ENCODE measurements at regions not wholly inside any gene's neighbourhood (a gene's known extent, or its start where the extent isn't known, plus 50 kb on each side); places are given as distances from the start of the nearest gene placed in this dataset.

- no peak overlapping the region for H3K4me3 ChIP-seq (ENCODE audit: insufficient read depth, low read depth, low read length, poor library complexity, severe bottlenecking)
- H3K9me3 ChIP-seq (ENCODE audit: control insufficient read depth, low read length), result peaks cover 10% of the 10 kb centered on the region
- no peaks in the 10 kb centered on the region for H3K4me1 ChIP-seq (ENCODE audit: control insufficient read depth, insufficient read depth, low read length, poor library complexity, severe bottlenecking)
- no peak for DNase-seq
- no peaks in the 10 kb centered on the region for H3K36me3 ChIP-seq (ENCODE audit: control insufficient read depth, insufficient read depth, low read length)
- H3K27me3 ChIP-seq (replicated peaks; ENCODE audit: control insufficient read depth, insufficient read depth, low read length, poor library complexity, severe bottlenecking), result no peaks in the 10 kb centered on the region
- H3K27ac ChIP-seq (ENCODE audit: insufficient read depth, low read length, poor library complexity, severe bottlenecking), result no peak overlapping the region
These were observed 53.4 kb downstream of the FOXB1 start for GRCh38 chr15:60057554-60057953.

GRCh38 chr15:60059186-60059585, 55.1 kb downstream of the FOXB1 start:
- Histone ChIP-seq H3K36me3 (ENCODE audit: control insufficient read depth, insufficient read depth, low read length) (no peaks in the 10 kb centered on the region), H3K27ac (ENCODE audit: insufficient read depth, low read length, poor library complexity, severe bottlenecking) (no peak overlapping the region), H3K9me3 (ENCODE audit: control insufficient read depth, low read length) (peaks cover 10% of the 10 kb centered on the region), H3K4me1 (ENCODE audit: control insufficient read depth, insufficient read depth, low read length, poor library complexity, severe bottlenecking) (no peaks in the 10 kb centered on the region), H3K27me3 (replicated peaks; ENCODE audit: control insufficient read depth, insufficient read depth, low read length, poor library complexity, severe bottlenecking) (no peaks in the 10 kb centered on the region), H3K4me3 (ENCODE audit: insufficient read depth, low read depth, low read length, poor library complexity, severe bottlenecking) (no peak overlapping the region)
- no peak for DNase-seq

- Histone ChIP-seq H3K36me3 (ENCODE audit: control insufficient read depth, insufficient read depth, low read length) (no peaks in the 10 kb centered on the region), H3K4me3 (ENCODE audit: insufficient read depth, low read depth, low read length, poor library complexity, severe bottlenecking) (no peak overlapping the region), H3K9me3 (ENCODE audit: control insufficient read depth, low read length) (peaks cover 10% of the 10 kb centered on the region), H3K27me3 (replicated peaks; ENCODE audit: control insufficient read depth, insufficient read depth, low read length, poor library complexity, severe bottlenecking) (peaks cover 8% of the 10 kb centered on the region), H3K4me1 (ENCODE audit: control insufficient read depth, insufficient read depth, low read length, poor library complexity, severe bottlenecking) (no peaks in the 10 kb centered on the region), H3K27ac (ENCODE audit: insufficient read depth, low read length, poor library complexity, severe bottlenecking) (no peak overlapping the region)
- DNase-seq, result no peak
These were observed 57.6 kb downstream of the FOXB1 start for GRCh38 chr15:60061758-60062157.

- H3K4me3 ChIP-seq (ENCODE audit: insufficient read depth, low read depth, low read length, poor library complexity, severe bottlenecking), result no peak overlapping the region
- DNase-seq, result no peak
- H3K4me1 ChIP-seq (ENCODE audit: control insufficient read depth, insufficient read depth, low read length, poor library complexity, severe bottlenecking), result no peaks in the 10 kb centered on the region
These were observed 58.7 kb downstream of the FOXB1 start for GRCh38 chr15:60062826-60063225.

GRCh38 chr15:60065951-60066350, 61.8 kb downstream of the FOXB1 start:
- Histone ChIP-seq H3K27me3 (replicated peaks; ENCODE audit: control insufficient read depth, insufficient read depth, low read length, poor library complexity, severe bottlenecking) (peaks cover 8% of the 10 kb centered on the region), H3K36me3 (ENCODE audit: control insufficient read depth, insufficient read depth, low read length) (no peaks in the 10 kb centered on the region), H3K9me3 (ENCODE audit: control insufficient read depth, low read length) (peaks cover 10% of the 10 kb centered on the region), H3K4me1 (ENCODE audit: control insufficient read depth, insufficient read depth, low read length, poor library complexity, severe bottlenecking) (no peaks in the 10 kb centered on the region), H3K4me3 (ENCODE audit: insufficient read depth, low read depth, low read length, poor library complexity, severe bottlenecking) (no peak overlapping the region), H3K27ac (ENCODE audit: insufficient read depth, low read length, poor library complexity, severe bottlenecking) (no peak overlapping the region)
- no peak for DNase-seq

More at GRCh38 chr15:60062826-60063225, 58.7 kb downstream of the FOXB1 start:
- Histone ChIP-seq H3K27me3 (replicated peaks; ENCODE audit: control insufficient read depth, insufficient read depth, low read length, poor library complexity, severe bottlenecking) (peaks cover 8% of the 10 kb centered on the region), H3K27ac (ENCODE audit: insufficient read depth, low read length, poor library complexity, severe bottlenecking) (no peak overlapping the region), H3K9me3 (ENCODE audit: control insufficient read depth, low read length) (peaks cover 10% of the 10 kb centered on the region), H3K36me3 (ENCODE audit: control insufficient read depth, insufficient read depth, low read length) (no peaks in the 10 kb centered on the region)

- Histone ChIP-seq H3K9me3 (ENCODE audit: control insufficient read depth, low read length) (no peaks in the 10 kb centered on the region), H3K27me3 (replicated peaks; ENCODE audit: control insufficient read depth, insufficient read depth, low read length, poor library complexity, severe bottlenecking) (peaks cover 8% of the 10 kb centered on the region), H3K4me1 (ENCODE audit: control insufficient read depth, insufficient read depth, low read length, poor library complexity, severe bottlenecking) (no peaks in the 10 kb centered on the region), H3K4me3 (ENCODE audit: insufficient read depth, low read depth, low read length, poor library complexity, severe bottlenecking) (no peak overlapping the region), H3K36me3 (ENCODE audit: control insufficient read depth, insufficient read depth, low read length) (no peaks in the 10 kb centered on the region), H3K27ac (ENCODE audit: insufficient read depth, low read length, poor library complexity, severe bottlenecking) (no peak overlapping the region)
- no peak for DNase-seq
These were observed 66.9 kb downstream of the FOXB1 start for GRCh38 chr15:60070838-60071493.

- DNase-seq, result no peak
- Histone ChIP-seq H3K27ac (ENCODE audit: insufficient read depth, low read length, poor library complexity, severe bottlenecking) (no peak overlapping the region), H3K36me3 (ENCODE audit: control insufficient read depth, insufficient read depth, low read length) (no peaks in the 10 kb centered on the region), H3K4me1 (ENCODE audit: control insufficient read depth, insufficient read depth, low read length, poor library complexity, severe bottlenecking) (no peaks in the 10 kb centered on the region), H3K4me3 (ENCODE audit: insufficient read depth, low read depth, low read length, poor library complexity, severe bottlenecking) (no peak overlapping the region), H3K27me3 (replicated peaks; ENCODE audit: control insufficient read depth, insufficient read depth, low read length, poor library complexity, severe bottlenecking) (no peaks in the 10 kb centered on the region), H3K9me3 (ENCODE audit: control insufficient read depth, low read length) (no peaks in the 10 kb centered on the region)
These were observed 68.8 kb downstream of the FOXB1 start for GRCh38 chr15:60072826-60073465.

- no peak overlapping the region for H3K4me3 ChIP-seq (ENCODE audit: insufficient read depth, low read depth, low read length, poor library complexity, severe bottlenecking)
- H3K36me3 ChIP-seq (ENCODE audit: control insufficient read depth, insufficient read depth, low read length), result no peaks in the 10 kb centered on the region
- H3K27me3 ChIP-seq (replicated peaks; ENCODE audit: control insufficient read depth, insufficient read depth, low read length, poor library complexity, severe bottlenecking), result no peaks in the 10 kb centered on the region
- no peak overlapping the region for H3K27ac ChIP-seq (ENCODE audit: insufficient read depth, low read length, poor library complexity, severe bottlenecking)
- no peak for DNase-seq
- no peaks in the 10 kb centered on the region for H3K9me3 ChIP-seq (ENCODE audit: control insufficient read depth, low read length)
- no peaks in the 10 kb centered on the region for H3K4me1 ChIP-seq (ENCODE audit: control insufficient read depth, insufficient read depth, low read length, poor library complexity, severe bottlenecking)
These were observed 69.3 kb downstream of the FOXB1 start for GRCh38 chr15:60073466-60073840.

- no peaks in the 10 kb centered on the region for H3K36me3 ChIP-seq (ENCODE audit: control insufficient read depth, insufficient read depth, low read length)
- H3K4me3 ChIP-seq (ENCODE audit: insufficient read depth, low read depth, low read length, poor library complexity, severe bottlenecking), result no peak overlapping the region
- no peak overlapping the region for H3K27ac ChIP-seq (ENCODE audit: insufficient read depth, low read length, poor library complexity, severe bottlenecking)
- no peak for DNase-seq
- no peaks in the 10 kb centered on the region for H3K4me1 ChIP-seq (ENCODE audit: control insufficient read depth, insufficient read depth, low read length, poor library complexity, severe bottlenecking)
- no peaks in the 10 kb centered on the region for H3K9me3 ChIP-seq (ENCODE audit: control insufficient read depth, low read length)
- H3K27me3 ChIP-seq (replicated peaks; ENCODE audit: control insufficient read depth, insufficient read depth, low read length, poor library complexity, severe bottlenecking), result no peaks in the 10 kb centered on the region
These were observed 70.2 kb downstream of the FOXB1 start for GRCh38 chr15:60074181-60074885.

- Histone ChIP-seq H3K27me3 (replicated peaks; ENCODE audit: control insufficient read depth, insufficient read depth, low read length, poor library complexity, severe bottlenecking) (no peaks in the 10 kb centered on the region), H3K9me3 (ENCODE audit: control insufficient read depth, low read length) (no peaks in the 10 kb centered on the region), H3K4me3 (ENCODE audit: insufficient read depth, low read depth, low read length, poor library complexity, severe bottlenecking) (no peak overlapping the region), H3K4me1 (ENCODE audit: control insufficient read depth, insufficient read depth, low read length, poor library complexity, severe bottlenecking) (no peaks in the 10 kb centered on the region), H3K36me3 (ENCODE audit: control insufficient read depth, insufficient read depth, low read length) (no peaks in the 10 kb centered on the region), H3K27ac (ENCODE audit: insufficient read depth, low read length, poor library complexity, severe bottlenecking) (no peak overlapping the region)
- no peak for DNase-seq
These were observed 71.9 kb downstream of the FOXB1 start for GRCh38 chr15:60076045-60076444.

All from effector memory CD4-positive, alpha-beta T cell (primary cell).